Activated B cell treated with CpG ODN at 0.5 μM for 24 hours (primary cell): ENCODE measurements at regions not wholly inside any gene's neighbourhood (a gene's known extent, or its start where the extent isn't known, plus 50 kb on each side); places are given as distances from the start of the nearest gene placed in this dataset.

ENCODE experiments used
- ATAC-seq: fragments of 200-7000 bp; cut with Tn5 transposase; one replicate; pipeline ENCODE4 v1.10.0; 2021; ENCODE audit warnings: low read depth, mild to moderate bottlenecking, moderate library complexity
- CTCF ChIA-PET: fragments of 350-600 bp; sonication (Branson Sonifier 250); formaldehyde crosslinking; loops from one replicate; lab custom pipeline; 2021; ENCODE audit warnings: antibody characterized with exemption; lab: Charles Lee
- POLR2A ChIA-PET: fragments of 350-600 bp; sonication (Branson Sonifier 250); formaldehyde crosslinking; loops from one replicate; lab custom pipeline; 2021; ENCODE audit warnings: antibody characterized with exemption; lab: Charles Lee
- DNase-seq: peaks from one replicate; pipeline ENCODE4 v3.0.0; 2022
- H3K27ac Mint-ChIP-seq: one replicate; pipeline ENCODE4 v1.8.0; 2020; ENCODE audit warnings: mixed read lengths
- H3K27me3 Mint-ChIP-seq: one replicate; pipeline ENCODE4 v1.8.0; 2021; ENCODE audit warnings: mixed read lengths
- H3K36me3 Mint-ChIP-seq: one replicate; pipeline ENCODE4 v1.8.0; 2021; ENCODE audit warnings: low read depth, mixed read lengths
- H3K4me1 Mint-ChIP-seq: one replicate; pipeline ENCODE4 v1.8.0; 2021; ENCODE audit warnings: mixed read lengths
- H3K4me3 Mint-ChIP-seq: one replicate; pipeline ENCODE4 v1.8.0; 2020; ENCODE audit warnings: mild to moderate bottlenecking, mixed read lengths
- H3K9me3 Mint-ChIP-seq: one replicate; pipeline ENCODE4 v1.8.0; 2020; ENCODE audit warnings: mixed read lengths
- intact Hi-C: fragments of 100-400 bp; cut with micrococcal nuclease; formaldehyde crosslinking; loops from one replicate; pipeline ENCODE4 v1.15.1; 2024
- TF ChIP-seq, protein P1 (sequence below): fragments of 200-600 bp; IDR thresholded peaks from one replicate; pipeline ENCODE4 v1.8.0; 2022; ENCODE audit warnings: antibody characterized with exemption, mild to moderate bottlenecking

DNA sequence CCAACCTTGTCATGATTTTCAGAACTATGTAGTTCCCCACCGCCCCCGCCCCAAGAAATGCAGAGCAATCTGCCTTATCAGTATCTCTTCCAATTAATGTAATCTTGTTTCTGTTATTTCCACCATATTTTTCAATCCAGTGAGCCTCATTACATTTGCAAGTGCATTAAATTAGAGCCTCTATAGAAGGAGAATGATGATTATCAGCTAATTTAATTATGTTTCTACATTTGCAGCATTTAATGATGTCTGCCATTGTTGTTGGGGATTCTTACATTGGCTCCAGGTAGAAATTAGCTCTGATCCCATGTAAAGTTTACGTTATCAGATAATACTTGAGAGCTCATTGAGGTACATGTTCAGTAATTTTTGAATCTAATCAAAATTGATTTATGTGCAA, 707.0 kb upstream of the RBFOX1 start:
- peaks cover 1% of the 10 kb centered on the region for H3K9me3 Mint-ChIP-seq
- TF ChIP-seq, protein P1, sequence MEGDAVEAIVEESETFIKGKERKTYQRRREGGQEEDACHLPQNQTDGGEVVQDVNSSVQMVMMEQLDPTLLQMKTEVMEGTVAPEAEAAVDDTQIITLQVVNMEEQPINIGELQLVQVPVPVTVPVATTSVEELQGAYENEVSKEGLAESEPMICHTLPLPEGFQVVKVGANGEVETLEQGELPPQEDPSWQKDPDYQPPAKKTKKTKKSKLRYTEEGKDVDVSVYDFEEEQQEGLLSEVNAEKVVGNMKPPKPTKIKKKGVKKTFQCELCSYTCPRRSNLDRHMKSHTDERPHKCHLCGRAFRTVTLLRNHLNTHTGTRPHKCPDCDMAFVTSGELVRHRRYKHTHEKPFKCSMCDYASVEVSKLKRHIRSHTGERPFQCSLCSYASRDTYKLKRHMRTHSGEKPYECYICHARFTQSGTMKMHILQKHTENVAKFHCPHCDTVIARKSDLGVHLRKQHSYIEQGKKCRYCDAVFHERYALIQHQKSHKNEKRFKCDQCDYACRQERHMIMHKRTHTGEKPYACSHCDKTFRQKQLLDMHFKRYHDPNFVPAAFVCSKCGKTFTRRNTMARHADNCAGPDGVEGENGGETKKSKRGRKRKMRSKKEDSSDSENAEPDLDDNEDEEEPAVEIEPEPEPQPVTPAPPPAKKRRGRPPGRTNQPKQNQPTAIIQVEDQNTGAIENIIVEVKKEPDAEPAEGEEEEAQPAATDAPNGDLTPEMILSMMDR: no peak
- ChIA-PET CTCF (interaction anchor here (0.6 kb wide), 1 partner anchor 550 kb away, joined by 3 read pairs; no protein-coding TSS in a partner anchor), POLR2A (interaction anchor here (0.7 kb wide), 1 partner anchor 338 kb away, joined by 14 read pairs; no protein-coding TSS in a partner anchor)
- no peaks in the 10 kb centered on the region for H3K36me3 Mint-ChIP-seq
- H3K27ac Mint-ChIP-seq: no peak overlapping the region
- intact Hi-C loops: no loop called here
- ATAC-seq (no peak), DNase-seq (no peak)
- no peaks in the 10 kb centered on the region for H3K27me3 Mint-ChIP-seq
- no peaks in the 10 kb centered on the region for H3K4me1 Mint-ChIP-seq
- no peak overlapping the region for H3K4me3 Mint-ChIP-seq

DNA sequence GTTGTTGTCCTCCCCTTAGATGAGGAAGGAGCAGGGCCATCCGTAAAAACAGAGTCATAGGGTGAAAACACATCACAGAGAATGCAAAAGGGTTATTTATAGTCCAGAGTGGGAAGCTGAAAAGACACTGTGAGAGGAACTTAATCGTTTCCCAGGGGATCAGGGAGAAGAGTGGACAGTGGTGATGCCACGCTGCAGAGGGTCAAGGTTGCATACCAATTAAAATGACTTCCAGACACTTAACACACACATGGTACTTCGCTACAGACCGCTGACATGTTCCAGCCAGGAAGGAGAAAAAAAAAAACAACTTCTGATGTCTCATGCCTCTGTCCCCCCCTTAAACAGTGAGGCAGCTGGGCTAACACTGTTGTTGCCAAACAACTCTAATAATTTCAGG, 713.8 kb upstream of the RBFOX1 start:
- H3K27me3 Mint-ChIP-seq: no peaks in the 10 kb centered on the region
- no peaks in the 10 kb centered on the region for H3K36me3 Mint-ChIP-seq
- H3K9me3 Mint-ChIP-seq: peaks cover 7% of the 10 kb centered on the region
- TF ChIP-seq, protein P1: no peak
- ATAC-seq (no peak), DNase-seq (no peak)
- H3K4me3 Mint-ChIP-seq: no peak overlapping the region
- POLR2A ChIA-PET: no interaction called here
- CTCF ChIA-PET: no interaction called here
- H3K4me1 Mint-ChIP-seq: no peaks in the 10 kb centered on the region
- H3K27ac Mint-ChIP-seq: no peak overlapping the region
- intact Hi-C loops: no loop called here

DNA sequence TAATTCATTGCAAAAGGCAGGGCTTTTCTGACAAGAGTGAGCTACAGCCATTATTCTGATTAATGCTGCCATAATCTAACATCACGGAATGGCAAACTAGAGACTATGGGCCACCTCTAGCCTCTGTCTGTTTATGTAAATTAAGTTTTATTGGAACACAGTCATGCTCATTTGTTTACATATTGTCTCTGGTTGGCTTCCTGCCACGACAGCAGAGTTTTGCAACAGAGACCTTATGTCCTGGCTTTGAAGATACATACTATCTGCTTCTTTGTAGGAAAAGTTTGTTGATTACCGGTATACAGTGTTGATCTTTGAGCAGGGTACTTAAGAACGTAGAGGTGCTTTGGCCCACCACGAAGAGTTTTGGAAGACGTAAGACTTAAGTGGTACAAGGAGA, 715.9 kb upstream of the RBFOX1 start:
- Mint-ChIP-seq H3K9me3 (peaks cover 7% of the 10 kb centered on the region), H3K4me1 (no peaks in the 10 kb centered on the region), H3K27ac (no peak overlapping the region), H3K4me3 (no peak overlapping the region), H3K27me3 (no peaks in the 10 kb centered on the region), H3K36me3 (no peaks in the 10 kb centered on the region)
- ATAC-seq (no peak), DNase-seq (no peak)
- ChIA-PET CTCF (no interaction called here), POLR2A (no interaction called here)
- intact Hi-C loops: no loop called here
- TF ChIP-seq, protein P1: no peak

DNA sequence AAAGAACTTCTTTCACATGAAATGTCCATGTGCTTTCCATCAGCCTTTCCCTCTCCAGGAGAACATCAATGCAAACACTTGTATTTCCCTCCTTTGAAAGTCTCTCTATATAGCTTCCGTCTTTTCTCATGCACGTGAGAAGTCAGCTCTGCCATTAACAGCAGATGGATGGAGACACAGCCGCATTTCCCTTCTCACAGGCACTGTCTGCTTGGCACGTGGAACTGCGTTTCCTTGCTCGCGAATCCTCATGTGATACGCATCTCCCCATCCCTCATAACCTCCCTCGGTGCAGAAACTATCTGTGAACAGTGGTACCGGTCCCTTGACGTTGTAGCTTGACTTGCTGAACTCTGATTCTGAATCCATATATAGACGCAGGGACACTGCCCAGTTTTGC, 717.0 kb upstream of the RBFOX1 start:
- ChIA-PET CTCF (no interaction called here), POLR2A (no interaction called here)
- TF ChIP-seq, protein P1: no peak
- Mint-ChIP-seq H3K4me1 (no peaks in the 10 kb centered on the region), H3K27me3 (no peaks in the 10 kb centered on the region), H3K4me3 (no peak overlapping the region), H3K9me3 (peaks cover 8% of the 10 kb centered on the region), H3K36me3 (no peaks in the 10 kb centered on the region), H3K27ac (no peak overlapping the region)
- no peak for ATAC-seq
- no peak for DNase-seq
- intact Hi-C loops: no loop called here

DNA sequence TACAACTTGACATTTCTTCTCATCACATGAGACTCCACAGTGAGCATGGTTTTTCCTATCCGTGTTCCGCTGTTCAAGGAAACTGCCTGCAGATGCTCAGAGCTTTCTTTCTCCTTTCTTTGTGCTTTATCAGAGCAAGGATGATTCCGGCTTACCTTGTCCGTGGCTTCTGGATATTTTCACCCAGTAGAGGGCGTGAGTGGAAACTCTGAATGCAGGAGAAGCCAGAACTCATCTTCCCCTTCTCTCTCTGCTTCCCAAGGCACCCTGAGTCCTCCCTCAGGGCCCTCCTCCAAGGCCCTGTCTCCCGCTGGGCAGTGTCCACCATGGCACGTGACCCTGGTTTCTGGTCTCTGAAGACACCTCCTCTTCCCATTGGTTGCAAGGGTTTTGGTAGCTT, 721.1 kb upstream of the RBFOX1 start:
- Mint-ChIP-seq H3K27ac (no peak overlapping the region), H3K9me3 (peaks cover 3% of the 10 kb centered on the region), H3K36me3 (no peaks in the 10 kb centered on the region), H3K4me1 (no peaks in the 10 kb centered on the region), H3K27me3 (no peaks in the 10 kb centered on the region), H3K4me3 (no peak overlapping the region)
- POLR2A ChIA-PET: no interaction called here
- TF ChIP-seq, protein P1: no peak
- intact Hi-C loops: no loop called here
- DNase-seq: no peak
- CTCF ChIA-PET: interaction anchor here (1.3 kb wide), 1 partner anchor 31 kb away, joined by 3 read pairs; no protein-coding TSS in a partner anchor
- no peak for ATAC-seq
